ENCODE measurements at regions not wholly inside any gene's neighbourhood (a gene's known extent, or its start where the extent isn't known, plus 50 kb on each side); places are given as distances from the start of the nearest gene placed in this dataset.
A peak's percentile ranks its signal among the peaks of the same experiment; 100 is the strongest.
"Not testable (repeated sequence)": the region's sequence is repeated elsewhere in the genome, so short reads cannot be mapped to it uniquely, and the experiment has no call there.

- no peak for DNase-seq
Observed at GRCh38 chr14:85917716-85918115, 387.8 kb downstream of the FLRT2 start.

- peak; percentile 29 for DNase-seq
Observed at GRCh38 chr14:85915711-85916110, 385.8 kb downstream of the FLRT2 start.

GRCh38 chr14:85912141-85912540 lies 382.2 kb downstream of the FLRT2 start:
- DNase-seq = no peak

GRCh38 chr14:85911044-85911443 lies 381.1 kb downstream of the FLRT2 start:
- no peak for DNase-seq

- DNase-seq = no peak
Observed at GRCh38 chr14:85909581-85909980, 379.6 kb downstream of the FLRT2 start.

- no peak for DNase-seq
Observed at GRCh38 chr14:85907536-85907935, 377.6 kb downstream of the FLRT2 start.

GRCh38 chr14:85897808-85898207 lies 367.9 kb downstream of the FLRT2 start:
- DNase-seq = no peak

- no peak for DNase-seq
Observed at GRCh38 chr14:85895603-85896002, 365.7 kb downstream of the FLRT2 start.

GRCh38 chr14:85892251-85892650 lies 362.3 kb downstream of the FLRT2 start:
- DNase-seq = no peak

GRCh38 chr14:85883966-85884365 lies 354.0 kb downstream of the FLRT2 start:
- DNase-seq = no peak

- no peak for DNase-seq
Observed at GRCh38 chr14:85883101-85883500, 353.2 kb downstream of the FLRT2 start.

- no peak for DNase-seq
Observed at GRCh38 chr14:85881935-85882334, 352.0 kb downstream of the FLRT2 start.

GRCh38 chr14:85878874-85879273 lies 348.9 kb downstream of the FLRT2 start:
- no peak for DNase-seq

GRCh38 chr14:85873006-85873405 lies 343.1 kb downstream of the FLRT2 start:
- DNase-seq = no peak

GRCh38 chr14:85867450-85867849 lies 337.5 kb downstream of the FLRT2 start:
- no peak for DNase-seq

GRCh38 chr14:85865701-85866100 lies 335.8 kb downstream of the FLRT2 start:
- peak; percentile 48 for DNase-seq

- no peak for DNase-seq
Observed at GRCh38 chr14:85858634-85859033, 328.7 kb downstream of the FLRT2 start.

- DNase-seq = no peak
Observed at GRCh38 chr14:85856430-85856829, 326.5 kb downstream of the FLRT2 start.

GRCh38 chr14:85853996-85854526 lies 324.1 kb downstream of the FLRT2 start:
- DNase-seq = peak; percentile 86

GRCh38 chr14:85852906-85853305 lies 323.0 kb downstream of the FLRT2 start:
- DNase-seq = peak; percentile 7

- peak; percentile 15 for DNase-seq
Observed at GRCh38 chr14:85852123-85852522, 322.2 kb downstream of the FLRT2 start.

- not testable (repeated sequence) for DNase-seq
Observed at GRCh38 chr14:85830549-85830948, 300.6 kb downstream of the FLRT2 start.

GRCh38 chr14:85829601-85830000 lies 299.7 kb downstream of the FLRT2 start:
- not testable (repeated sequence) for DNase-seq

- DNase-seq = no peak
Observed at GRCh38 chr14:85824526-85824925, 294.6 kb downstream of the FLRT2 start.

- no peak for DNase-seq
Observed at GRCh38 chr14:85822236-85822635, 292.3 kb downstream of the FLRT2 start.

GRCh38 chr14:85817430-85817829 lies 287.5 kb downstream of the FLRT2 start:
- no peak for DNase-seq
